Body of pancreas (tissue), 4 donors: ENCODE measurements at regions not wholly inside any gene's neighbourhood (a gene's known extent, or its start where the extent isn't known, plus 50 kb on each side); places are given as distances from the start of the nearest gene placed in this dataset.

Source experiments
- ATAC-seq: fragments of 150-250 bp; one replicate; pipeline ENCODE4 v1.9.1; 2016
- DNase-seq, 4 donors: peaks; one replicate each; pipeline ENCODE4 v3.0.0-alpha.2; 2019
- H3K27ac ChIP-seq, 4 donors: fragments of 200-600 bp; sonication (generic); 1 replicate in 3 of 4; 2 replicates in 1 of 4; pipeline versions ENCODE4 v1.5.1 to v1.6.1; 2016 to 2019; ENCODE audit warnings: mild to moderate bottlenecking in 1 of 4, mixed read lengths in 1 of 4, moderate library complexity in 1 of 4
- H3K27me3 ChIP-seq, 2 donors: fragments of 200-600 bp; sonication (generic); one replicate each; pipeline ENCODE4 v1.6.0; 2016; ENCODE audit warnings: mild to moderate bottlenecking in 1 of 2
- H3K36me3 ChIP-seq, 2 donors: fragments of 200-600 bp; sonication (generic); replicated peaks in 1 of 2; 2 replicates each; pipeline ENCODE4 v1.5.1; 2016; ENCODE audit warnings: low read depth in 2 of 2; ENCODE audit not compliant: insufficient read depth in 1 of 2
- H3K4me1 ChIP-seq: fragments of 200-600 bp; sonication (generic); one replicate; pipeline ENCODE4 v1.6.0; 2016
- H3K4me3 ChIP-seq, 2 donors: fragments of 200-600 bp; sonication (generic); 1 replicate in 1 of 2; 2 replicates in 1 of 2; pipeline ENCODE4 v1.5.1; 2016 to 2019
- H3K9me3 ChIP-seq, 3 donors: fragments of 200-600 bp; sonication (generic); 1 replicate in 2 of 3; 2 replicates in 1 of 3; pipeline ENCODE4 v1.5.1; 2016
- POLR2A ChIP-seq, 3 donors: fragments of 450-650 bp; IDR thresholded peaks; one replicate each; pipeline ENCODE4 v1.6.1; 2016; ENCODE audit warnings: antibody characterized with exemption in 3 of 3, mild to moderate bottlenecking in 2 of 3
- WGBS, 2 donors: methylation state at CpG; one replicate each; pipeline ENCODE4 v1.1.5; 2017; 5-methylcytosine and 5-hydroxymethylcytosine counted together
- intact Hi-C: fragments of 100-400 bp; cut with DNase I; formaldehyde crosslinking; loops from one replicate; pipeline ENCODE4 v1.15.1; 2023
- TF ChIP-seq, protein P1 (sequence below), 7 experiments: fragments of 450-650 bp in 4 of 7; fragments of 200-600 bp in 3 of 7; sonication (generic) in 3 of 7; IDR thresholded peaks; one replicate each; pipeline ENCODE4 v1.5.1; 2016 to 2019; ENCODE audit warnings: antibody characterized with exemption in 7 of 7

DNA sequence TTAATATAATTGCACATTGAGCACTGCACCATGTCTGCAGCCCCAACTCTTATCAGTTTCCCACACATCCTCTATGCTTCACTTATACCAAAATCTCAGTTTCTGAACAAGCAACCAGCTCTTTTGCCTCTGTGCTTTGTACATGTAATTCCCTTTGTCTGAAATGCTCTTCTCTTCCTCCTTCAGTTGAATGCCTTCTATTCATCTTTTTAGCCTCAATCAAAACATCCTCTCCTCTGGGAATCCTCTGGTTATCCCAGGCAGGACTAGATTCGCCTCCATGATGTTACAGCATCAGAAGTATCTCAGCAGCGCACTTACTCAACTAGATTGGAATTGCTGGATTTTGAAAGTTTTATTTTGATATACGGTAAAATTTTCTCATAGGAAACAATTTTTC, 143.3 kb downstream of the GAS1 start:
- ATAC-seq = no peak
- no peaks in the 10 kb centered on the region for H3K9me3 ChIP-seq
- H3K4me3 ChIP-seq = no peak overlapping the region
- intact Hi-C loops = no loop called here
- H3K36me3 ChIP-seq = no peaks in the 10 kb centered on the region
- H3K27ac ChIP-seq = no peak overlapping the region
- H3K27me3 ChIP-seq = no peaks in the 10 kb centered on the region
- H3K4me1 ChIP-seq = peaks cover 11% of the 10 kb centered on the region
- DNase-seq = no peak
- no peak for TF ChIP-seq POLR2A (IDR thresholded peaks at IDR 0.05)
- TF ChIP-seq, protein P1, sequence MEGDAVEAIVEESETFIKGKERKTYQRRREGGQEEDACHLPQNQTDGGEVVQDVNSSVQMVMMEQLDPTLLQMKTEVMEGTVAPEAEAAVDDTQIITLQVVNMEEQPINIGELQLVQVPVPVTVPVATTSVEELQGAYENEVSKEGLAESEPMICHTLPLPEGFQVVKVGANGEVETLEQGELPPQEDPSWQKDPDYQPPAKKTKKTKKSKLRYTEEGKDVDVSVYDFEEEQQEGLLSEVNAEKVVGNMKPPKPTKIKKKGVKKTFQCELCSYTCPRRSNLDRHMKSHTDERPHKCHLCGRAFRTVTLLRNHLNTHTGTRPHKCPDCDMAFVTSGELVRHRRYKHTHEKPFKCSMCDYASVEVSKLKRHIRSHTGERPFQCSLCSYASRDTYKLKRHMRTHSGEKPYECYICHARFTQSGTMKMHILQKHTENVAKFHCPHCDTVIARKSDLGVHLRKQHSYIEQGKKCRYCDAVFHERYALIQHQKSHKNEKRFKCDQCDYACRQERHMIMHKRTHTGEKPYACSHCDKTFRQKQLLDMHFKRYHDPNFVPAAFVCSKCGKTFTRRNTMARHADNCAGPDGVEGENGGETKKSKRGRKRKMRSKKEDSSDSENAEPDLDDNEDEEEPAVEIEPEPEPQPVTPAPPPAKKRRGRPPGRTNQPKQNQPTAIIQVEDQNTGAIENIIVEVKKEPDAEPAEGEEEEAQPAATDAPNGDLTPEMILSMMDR (IDR thresholded peaks at IDR 0.05) = no peak
- WGBS, 2 donors = 92 to 95% methylated on average over 3 of the region's 3 CpGs

DNA sequence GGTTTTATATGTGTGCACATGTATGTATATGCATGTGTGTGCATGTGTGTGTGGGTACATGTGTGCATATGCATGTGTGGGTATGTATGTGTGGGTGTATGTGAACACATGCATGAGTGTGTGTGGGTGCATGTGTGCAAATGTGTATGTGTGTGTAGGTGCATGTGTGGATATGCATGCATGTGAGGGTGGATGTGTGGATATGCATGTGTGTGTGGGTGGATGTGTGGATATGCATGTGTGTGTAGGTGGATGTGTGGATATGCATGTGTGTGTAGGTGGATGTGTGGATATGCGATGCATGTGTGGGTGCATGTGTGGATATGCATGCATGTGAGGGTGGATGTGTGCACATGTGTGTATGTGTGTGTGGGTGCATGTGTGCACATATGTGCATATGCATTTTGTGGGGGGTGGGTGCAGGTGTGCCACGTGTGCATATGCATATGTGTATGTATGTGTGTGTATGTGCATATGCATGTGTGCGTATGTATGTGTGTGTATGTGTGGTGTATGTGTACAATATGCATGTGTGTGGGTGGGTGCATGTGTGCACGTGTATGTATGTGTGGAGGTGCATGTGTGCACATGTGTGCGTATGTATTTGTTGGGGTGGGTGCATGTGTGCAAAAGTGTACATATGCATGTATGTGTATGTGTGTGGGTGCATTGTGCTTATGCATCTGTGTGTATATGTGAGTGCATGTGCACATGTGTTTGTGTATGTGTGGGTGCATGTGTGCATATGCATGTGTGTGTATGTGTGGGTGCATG, 144.2 kb downstream of the GAS1 start:
- Histone ChIP-seq H3K4me3 (no peak overlapping the region), H3K36me3 (no peaks in the 10 kb centered on the region), H3K27me3 (no peaks in the 10 kb centered on the region), H3K27ac (no peak overlapping the region), H3K4me1 (peaks cover 11% of the 10 kb centered on the region), H3K9me3 (no peaks in the 10 kb centered on the region)
- WGBS, 2 donors = 80 to 88% methylated on average over 5 of the region's 5 CpGs
- TF ChIP-seq, protein P1 (IDR thresholded peaks at IDR 0.05) = no peak
- no peak for TF ChIP-seq POLR2A (IDR thresholded peaks at IDR 0.05)
- DNase-seq = no peak
- ATAC-seq = no peak
- intact Hi-C loops = no loop called here

DNA sequence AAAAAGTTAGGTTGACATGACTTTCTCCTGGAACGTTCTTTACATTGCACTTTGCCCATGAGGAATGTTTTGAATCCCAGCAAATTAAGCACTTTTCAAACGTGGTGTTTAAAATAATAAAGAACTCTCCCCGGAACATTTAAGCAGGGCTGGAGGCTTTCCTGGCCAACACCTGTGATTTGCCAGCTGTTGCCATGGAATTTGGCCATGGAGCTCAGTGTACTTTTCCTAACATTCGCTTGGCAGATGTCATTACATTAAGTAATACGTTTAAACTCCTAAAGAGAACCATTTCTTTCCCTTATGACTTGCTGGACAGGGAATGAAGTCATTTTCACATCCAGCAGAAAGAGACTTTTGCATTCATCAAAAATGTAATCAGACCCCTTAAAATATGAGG, 146.1 kb downstream of the GAS1 start:
- no peak overlapping the region for H3K4me3 ChIP-seq
- peaks cover 11% of the 10 kb centered on the region for H3K4me1 ChIP-seq
- peak; percentile 86 for ATAC-seq
- no peaks in the 10 kb centered on the region for H3K9me3 ChIP-seq
- WGBS, 2 donors = 16 to 24% methylated on average over 5 of the region's 5 CpGs
- TF ChIP-seq POLR2A (IDR thresholded peaks at IDR 0.05) = no peak
- TF ChIP-seq, protein P1 (IDR thresholded peaks at IDR 0.05) = no peak
- peak; percentile 54 to 74 (median 62) for DNase-seq
- no peaks in the 10 kb centered on the region for H3K27me3 ChIP-seq
- intact Hi-C loops = no loop called here
- peak overlapping the region in 1 of 4 donors; percentile 7 for H3K27ac ChIP-seq
- H3K36me3 ChIP-seq = no peaks in the 10 kb centered on the region

DNA sequence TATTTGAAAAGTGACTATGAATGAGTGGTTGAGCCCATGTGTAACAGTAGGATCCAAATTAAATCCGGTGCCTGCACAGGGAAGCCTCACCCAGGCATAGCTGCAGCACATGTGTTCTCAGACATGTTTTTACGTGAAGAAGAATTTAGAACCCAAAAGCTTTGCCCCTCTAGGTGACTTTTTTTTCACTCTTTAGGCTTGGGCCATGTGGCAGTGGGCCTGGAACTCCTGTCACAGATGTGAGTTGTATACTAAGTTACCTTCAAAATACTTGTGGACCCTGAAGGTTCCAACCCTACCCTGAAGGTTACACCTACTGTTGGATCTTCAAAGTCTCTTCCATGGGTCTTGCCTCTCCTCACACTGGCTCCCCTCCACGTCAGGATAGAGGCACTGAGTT, 146.6 kb downstream of the GAS1 start:
- ATAC-seq (peak; percentile 20), DNase-seq (no peak)
- Histone ChIP-seq H3K36me3 (no peaks in the 10 kb centered on the region), H3K27ac (no peak overlapping the region), H3K9me3 (no peaks in the 10 kb centered on the region), H3K4me3 (no peak overlapping the region), H3K27me3 (no peaks in the 10 kb centered on the region), H3K4me1 (peaks cover 11% of the 10 kb centered on the region)
- no peak for TF ChIP-seq POLR2A (IDR thresholded peaks at IDR 0.05)
- TF ChIP-seq, protein P1 (IDR thresholded peaks at IDR 0.05) = no peak
- 79 to 91% methylated on average over 3 of the region's 3 CpGs for WGBS, 2 donors
- intact Hi-C loops = no loop called here

DNA sequence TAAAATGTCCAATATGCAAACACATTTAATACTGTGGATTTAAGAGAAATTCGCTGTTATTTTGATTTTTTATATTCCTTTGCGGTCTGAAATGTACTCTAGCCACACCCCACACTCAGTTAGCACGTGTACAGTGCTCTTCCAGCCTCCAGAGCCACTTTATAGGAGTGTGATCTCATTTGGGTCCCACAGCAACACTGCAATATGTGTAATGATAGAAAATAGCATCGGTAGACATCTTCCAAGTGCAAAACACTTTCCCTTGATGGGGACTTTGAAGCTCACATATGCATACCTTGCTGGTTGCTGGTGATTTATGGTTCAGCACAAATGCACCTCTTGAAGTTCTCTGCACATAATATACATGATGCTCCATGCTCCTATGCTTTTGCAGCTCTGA, 148.3 kb downstream of the GAS1 start:
- H3K27me3 ChIP-seq = no peaks in the 10 kb centered on the region
- no peak for ATAC-seq
- WGBS, 2 donors = 82 to 92% methylated on average over 4 of the region's 4 CpGs
- peaks cover 11% of the 10 kb centered on the region for H3K4me1 ChIP-seq
- no peak for DNase-seq
- H3K36me3 ChIP-seq = no peaks in the 10 kb centered on the region
- no peak overlapping the region for H3K4me3 ChIP-seq
- no peak overlapping the region for H3K27ac ChIP-seq
- TF ChIP-seq POLR2A (IDR thresholded peaks at IDR 0.05) = no peak
- TF ChIP-seq, protein P1 (IDR thresholded peaks at IDR 0.05) = no peak
- intact Hi-C loops = no loop called here
- H3K9me3 ChIP-seq = no peaks in the 10 kb centered on the region
